ENCODE measurements at regions not wholly inside any gene's neighbourhood (a gene's known extent, or its start where the extent isn't known, plus 50 kb on each side); places are given as distances from the start of the nearest gene placed in this dataset.

GRCh38 chr4:141402712-141403111 lies 182.0 kb downstream of the ZNF330 start:
- no TSS peak for BruUV-seq (replicated peaks)
- CTCF ChIA-PET: interaction anchor here (1.3 kb wide), 1 partner anchor 57 kb away, joined by 4 read pairs; no protein-coding TSS in a partner anchor
- dilution Hi-C loops (cut with MboI; ENCODE audit: extremely low pct_ligation_motif_present, low sequenced_read_pairs): no loop called here

DNA sequence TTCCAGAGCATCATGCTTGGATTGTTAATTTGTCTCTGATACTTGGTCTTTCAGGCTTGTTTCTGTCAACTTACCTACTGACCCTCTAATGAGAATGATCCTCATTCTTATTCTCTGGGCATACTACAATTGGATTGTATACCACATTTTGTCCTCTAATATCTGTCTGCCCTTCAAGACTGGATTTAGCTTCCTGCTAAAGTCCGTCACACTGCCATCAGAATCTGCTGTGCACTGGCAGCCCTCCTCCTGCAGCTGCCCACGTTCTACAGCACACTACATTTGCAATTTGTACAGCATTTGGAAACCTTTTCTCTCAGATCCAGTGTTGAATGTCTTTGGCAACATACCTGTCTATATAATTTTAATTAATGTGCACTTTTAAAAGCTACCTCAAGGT lies 183.1 kb downstream of the ZNF330 start:
- no peaks in the 10 kb centered on the region for H3K27me3 ChIP-seq (ENCODE audit: control insufficient read depth in 2 of 2, insufficient read depth in 2 of 2, low read length in 2 of 2)
- no peaks in the 10 kb centered on the region for H3K4me1 ChIP-seq (ENCODE audit: control insufficient read depth, extremely low read depth, insufficient read depth, low read length)
- H3K9me3 ChIP-seq (replicated peaks; ENCODE audit: control insufficient read depth, insufficient read depth, low read length): no peaks in the 10 kb centered on the region
- no peaks in the 10 kb centered on the region for H3K79me2 ChIP-seq (ENCODE audit: control insufficient read depth, insufficient read depth, low read length)
- intact Hi-C loops (cut with micrococcal nuclease): no loop called here
- no peak overlapping the region for H3K4me3 ChIP-seq (replicated peaks in 1 of 3; ENCODE audit: insufficient read depth in 1 of 3, low read depth in 1 of 3, low read length in 3 of 3)
- H3K36me3 ChIP-seq (ENCODE audit: control insufficient read depth in 2 of 2, extremely low read depth in 1 of 2, insufficient read depth in 2 of 2, low read length in 2 of 2): no peaks in the 10 kb centered on the region
- dilution Hi-C loops (cut with MboI; ENCODE audit: extremely low pct_ligation_motif_present, low sequenced_read_pairs): no loop called here
- POLR2A ChIA-PET: no interaction called here
- CTCF ChIA-PET: interaction anchor here (0.6 to 1.5 kb wide), 3 partner anchors 12 to 58 kb away, joined by 3 to 4 read pairs (median 4); no protein-coding TSS in a partner anchor
- H2AFZ ChIP-seq (ENCODE audit: low read depth, low read length): no peak overlapping the region
- H3K27ac ChIP-seq (ENCODE audit: insufficient read depth, low read depth, low read length): no peak overlapping the region
- TF ChIP-seq EZH2 (IDR thresholded peaks at IDR 0.05; ENCODE audit: borderline replicate concordance, low read depth, low read length, severe bottlenecking): no peak
- TF ChIP-seq MAX (IDR thresholded peaks at IDR 0.05; ENCODE audit: insufficient read depth, insufficient read length): no peak
- TF ChIP-seq GATA2 (IDR thresholded peaks at IDR 0.05; ENCODE audit: insufficient read depth, insufficient read length, low read depth, low read length): no peak
- TF ChIP-seq, protein P1, sequence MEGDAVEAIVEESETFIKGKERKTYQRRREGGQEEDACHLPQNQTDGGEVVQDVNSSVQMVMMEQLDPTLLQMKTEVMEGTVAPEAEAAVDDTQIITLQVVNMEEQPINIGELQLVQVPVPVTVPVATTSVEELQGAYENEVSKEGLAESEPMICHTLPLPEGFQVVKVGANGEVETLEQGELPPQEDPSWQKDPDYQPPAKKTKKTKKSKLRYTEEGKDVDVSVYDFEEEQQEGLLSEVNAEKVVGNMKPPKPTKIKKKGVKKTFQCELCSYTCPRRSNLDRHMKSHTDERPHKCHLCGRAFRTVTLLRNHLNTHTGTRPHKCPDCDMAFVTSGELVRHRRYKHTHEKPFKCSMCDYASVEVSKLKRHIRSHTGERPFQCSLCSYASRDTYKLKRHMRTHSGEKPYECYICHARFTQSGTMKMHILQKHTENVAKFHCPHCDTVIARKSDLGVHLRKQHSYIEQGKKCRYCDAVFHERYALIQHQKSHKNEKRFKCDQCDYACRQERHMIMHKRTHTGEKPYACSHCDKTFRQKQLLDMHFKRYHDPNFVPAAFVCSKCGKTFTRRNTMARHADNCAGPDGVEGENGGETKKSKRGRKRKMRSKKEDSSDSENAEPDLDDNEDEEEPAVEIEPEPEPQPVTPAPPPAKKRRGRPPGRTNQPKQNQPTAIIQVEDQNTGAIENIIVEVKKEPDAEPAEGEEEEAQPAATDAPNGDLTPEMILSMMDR (IDR thresholded peaks at IDR 0.05; ENCODE audit: extremely low read depth in 1 of 2, insufficient read depth in 1 of 2, low read depth in 1 of 2, low read length in 2 of 2): no peak
- TF ChIP-seq FOS (IDR thresholded peaks at IDR 0.05; ENCODE audit: borderline replicate concordance, insufficient read depth, low read length): no peak
- TF ChIP-seq POLR2AphosphoS5 (IDR thresholded peaks at IDR 0.05; ENCODE audit: insufficient read depth, low read depth, low read length): no peak
- H3K9me1 ChIP-seq (replicated peaks; ENCODE audit: control insufficient read depth, extremely low read depth, insufficient read depth, low read length): no peaks in the 10 kb centered on the region
- no TSS peak for BruUV-seq (replicated peaks)
- no peak overlapping the region for H3K4me2 ChIP-seq (ENCODE audit: insufficient read depth, low read length)
- H4K20me1 ChIP-seq (replicated peaks; ENCODE audit: control insufficient read depth, extremely low read depth, insufficient read depth, low read length): no peaks in the 10 kb centered on the region
- no peak overlapping the region for H3K9ac ChIP-seq (replicated peaks; ENCODE audit: extremely low read depth, insufficient read depth, low read length)
- FAIRE-seq (no peak), DNase-seq (ENCODE audit: low read depth, low spot score) (no peak)

More at GRCh38 chr4:141402712-141403111, 182.0 kb downstream of the ZNF330 start:
- Histone ChIP-seq H3K4me1 (ENCODE audit: control insufficient read depth, extremely low read depth, insufficient read depth, low read length) (no peaks in the 10 kb centered on the region), H3K9ac (replicated peaks; ENCODE audit: extremely low read depth, insufficient read depth, low read length) (no peak overlapping the region), H3K4me2 (ENCODE audit: insufficient read depth, low read length) (no peak overlapping the region), H3K36me3 (ENCODE audit: control insufficient read depth in 2 of 2, extremely low read depth in 1 of 2, insufficient read depth in 2 of 2, low read length in 2 of 2) (no peaks in the 10 kb centered on the region), H3K9me3 (replicated peaks; ENCODE audit: control insufficient read depth, insufficient read depth, low read length) (no peaks in the 10 kb centered on the region), H4K20me1 (replicated peaks; ENCODE audit: control insufficient read depth, extremely low read depth, insufficient read depth, low read length) (no peaks in the 10 kb centered on the region), H3K27ac (ENCODE audit: insufficient read depth, low read depth, low read length) (no peak overlapping the region), H3K79me2 (ENCODE audit: control insufficient read depth, insufficient read depth, low read length) (no peaks in the 10 kb centered on the region), H3K4me3 (replicated peaks in 1 of 3; ENCODE audit: insufficient read depth in 1 of 3, low read depth in 1 of 3, low read length in 3 of 3) (no peak overlapping the region), H2AFZ (ENCODE audit: low read depth, low read length) (no peak overlapping the region), H3K9me1 (replicated peaks; ENCODE audit: control insufficient read depth, extremely low read depth, insufficient read depth, low read length) (no peaks in the 10 kb centered on the region), H3K27me3 (ENCODE audit: control insufficient read depth in 2 of 2, insufficient read depth in 2 of 2, low read length in 2 of 2) (no peaks in the 10 kb centered on the region)
- intact Hi-C loops (cut with micrococcal nuclease): no loop called here
- no peak for FAIRE-seq
- DNase-seq (ENCODE audit: low read depth, low spot score): no peak
- no peak for TF ChIP-seq GATA2 (IDR thresholded peaks at IDR 0.05; ENCODE audit: insufficient read depth, insufficient read length, low read depth, low read length)
- no peak for TF ChIP-seq FOS (IDR thresholded peaks at IDR 0.05; ENCODE audit: borderline replicate concordance, insufficient read depth, low read length)
- TF ChIP-seq MYC (IDR thresholded peaks at IDR 0.05; ENCODE audit: low read depth, low read length): no peak
- TF ChIP-seq, protein P1 (IDR thresholded peaks at IDR 0.05; ENCODE audit: extremely low read depth in 1 of 2, insufficient read depth in 1 of 2, low read depth in 1 of 2, low read length in 2 of 2): no peak
- POLR2A ChIA-PET: no interaction called here
